Mammary epithelial cell (primary cell): ENCODE measurements at regions not wholly inside any gene's neighbourhood (a gene's known extent, or its start where the extent isn't known, plus 50 kb on each side); places are given as distances from the start of the nearest gene placed in this dataset.

Source experiments
- EZH2 ChIP-seq: IDR thresholded peaks from 2 replicates; pipeline ENCODE4 v1.6.1; 2012; ENCODE audit warnings: low read length, inconsistent platforms, borderline replicate concordance
- TF ChIP-seq, protein P1 (sequence below), 2 donors: IDR thresholded peaks in 1 of 2; conservative IDR thresholded peaks in 1 of 2; 2 replicates each; pipeline ENCODE4 v1.5.1; 2011 to 2012; ENCODE audit warnings: inconsistent platforms in 2 of 2, low read length in 2 of 2, mild to moderate bottlenecking in 2 of 2, control low read depth in 1 of 2, low read depth in 1 of 2; ENCODE audit not compliant: insufficient read depth in 1 of 2; ENCODE audit errors: extremely low read depth in 1 of 2

DNA sequence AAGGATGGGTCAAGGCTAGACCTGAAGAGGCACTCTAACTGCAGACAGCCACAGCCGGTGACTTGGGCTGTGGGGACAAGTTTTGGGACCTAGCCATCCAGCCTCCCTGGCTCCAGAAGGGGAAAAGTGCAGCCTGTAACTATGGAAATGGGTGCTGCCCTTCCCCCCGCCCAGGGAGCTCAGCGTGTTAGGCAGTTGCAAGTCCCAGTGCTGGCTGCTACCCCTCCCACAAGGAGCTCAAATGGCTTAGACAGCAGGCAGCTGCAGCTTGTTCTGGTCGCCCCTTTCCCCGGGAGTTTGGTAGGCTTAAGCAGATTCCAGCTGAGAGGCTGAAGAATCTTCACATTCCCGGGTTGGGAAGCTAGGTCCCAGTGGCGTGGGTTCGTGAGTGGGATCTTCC, 162.6 kb downstream of the FAM83B start:
- TF ChIP-seq, protein P1, sequence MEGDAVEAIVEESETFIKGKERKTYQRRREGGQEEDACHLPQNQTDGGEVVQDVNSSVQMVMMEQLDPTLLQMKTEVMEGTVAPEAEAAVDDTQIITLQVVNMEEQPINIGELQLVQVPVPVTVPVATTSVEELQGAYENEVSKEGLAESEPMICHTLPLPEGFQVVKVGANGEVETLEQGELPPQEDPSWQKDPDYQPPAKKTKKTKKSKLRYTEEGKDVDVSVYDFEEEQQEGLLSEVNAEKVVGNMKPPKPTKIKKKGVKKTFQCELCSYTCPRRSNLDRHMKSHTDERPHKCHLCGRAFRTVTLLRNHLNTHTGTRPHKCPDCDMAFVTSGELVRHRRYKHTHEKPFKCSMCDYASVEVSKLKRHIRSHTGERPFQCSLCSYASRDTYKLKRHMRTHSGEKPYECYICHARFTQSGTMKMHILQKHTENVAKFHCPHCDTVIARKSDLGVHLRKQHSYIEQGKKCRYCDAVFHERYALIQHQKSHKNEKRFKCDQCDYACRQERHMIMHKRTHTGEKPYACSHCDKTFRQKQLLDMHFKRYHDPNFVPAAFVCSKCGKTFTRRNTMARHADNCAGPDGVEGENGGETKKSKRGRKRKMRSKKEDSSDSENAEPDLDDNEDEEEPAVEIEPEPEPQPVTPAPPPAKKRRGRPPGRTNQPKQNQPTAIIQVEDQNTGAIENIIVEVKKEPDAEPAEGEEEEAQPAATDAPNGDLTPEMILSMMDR (conservative IDR thresholded peaks at IDR 0.05 in 1 of 2, IDR thresholded peaks at IDR 0.05 in 1 of 2; ENCODE audit: extremely low read depth in 1 of 2, insufficient read depth in 1 of 2, low read depth in 1 of 2, low read length in 2 of 2): no peak
- TF ChIP-seq EZH2: no peak
